H1 (cell line): ENCODE measurements at regions not wholly inside any gene's neighbourhood (a gene's known extent, or its start where the extent isn't known, plus 50 kb on each side); places are given as distances from the start of the nearest gene placed in this dataset.

Source experiments
- CTCF ChIP-seq, 3 experiments: IDR thresholded peaks; 1 replicate in 2 of 3; 2 replicates in 1 of 3; pipeline versions ENCODE4 v1.5.1 to v1.6.1; 2011; ENCODE audit warnings: low read length in 3 of 3, mild to moderate bottlenecking in 3 of 3, inconsistent platforms in 2 of 3, low read depth in 1 of 3, moderate library complexity in 1 of 3; ENCODE audit not compliant: insufficient read depth in 1 of 3; ENCODE audit errors: control extremely low read depth in 1 of 3
- FOSL1 ChIP-seq: IDR thresholded peaks from 2 replicates; pipeline ENCODE4 v1.6.1; 2011; ENCODE audit warnings: mild to moderate bottlenecking, low read depth, low read length, moderate library complexity; ENCODE audit not compliant: insufficient read depth
- JUN ChIP-seq: IDR thresholded peaks from 2 replicates; pipeline ENCODE4 v1.6.1; 2011; ENCODE audit warnings: low read depth, mild to moderate bottlenecking, improper control_type of control experiment, low read length
- POLR2AphosphoS5 ChIP-seq: IDR thresholded peaks from 2 replicates; pipeline ENCODE4 v1.6.1; 2011; ENCODE audit warnings: low read depth, low read length
- ZNF274 ChIP-seq: IDR thresholded peaks from 2 replicates; pipeline ENCODE4 v1.7.0; 2012; ENCODE audit warnings: low read length, borderline replicate concordance; ENCODE audit errors: extremely low read depth

DNA sequence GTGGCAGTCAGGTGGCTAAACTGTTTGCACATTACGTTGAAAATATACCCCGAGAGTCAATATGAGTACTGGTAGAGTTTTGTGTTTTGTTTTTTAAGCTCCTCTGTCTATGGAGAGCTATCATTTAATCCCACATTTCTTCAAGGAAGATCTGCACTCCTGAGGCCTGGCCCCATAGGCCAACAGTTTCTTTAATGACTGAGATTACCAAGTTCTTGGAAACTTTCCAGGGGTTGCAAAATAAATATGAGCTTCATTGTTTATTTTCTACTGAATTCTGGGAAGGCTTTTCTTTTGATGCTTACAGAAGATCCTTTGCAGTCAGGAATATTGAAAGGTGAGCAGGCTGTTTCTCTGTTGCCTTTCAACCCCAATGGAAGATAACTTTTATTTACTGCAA is 452.0 kb downstream of the JRKL start:
- no peak for TF ChIP-seq ZNF274
- no peak for TF ChIP-seq CTCF (IDR thresholded peaks at IDR 0.05; ENCODE audit: control extremely low read depth in 1 of 3, insufficient read depth in 1 of 3, low read depth in 1 of 3, low read length in 3 of 3)
- TF ChIP-seq POLR2AphosphoS5 = no peak
- no peak for TF ChIP-seq FOSL1
- TF ChIP-seq JUN = no peak
